Astrocyte of the spinal cord (primary cell): ENCODE measurements at regions not wholly inside any gene's neighbourhood (a gene's known extent, or its start where the extent isn't known, plus 50 kb on each side); places are given as distances from the start of the nearest gene placed in this dataset.

Experiments
- DNase-seq: peaks from one replicate; pipeline ENCODE4 v3.0.0; 2011; ENCODE audit warnings: low read depth, low spot score
- H3K4me3 ChIP-seq: 2 replicates; pipeline ENCODE4 v1.5.1; 2011; ENCODE audit warnings: low read depth, mild to moderate bottlenecking, low read length, moderate library complexity
- in situ Hi-C: cut with HindIII; loops from 2 replicates; pipeline ENCODE4 v1.10.0; 2017; ENCODE audit warnings: low sequenced_read_pairs
- TF ChIP-seq, protein P1 (sequence below): IDR thresholded peaks from 2 replicates; pipeline ENCODE4 v1.5.1; 2012; ENCODE audit warnings: low read depth, mild to moderate bottlenecking, low read length, inconsistent platforms

DNA sequence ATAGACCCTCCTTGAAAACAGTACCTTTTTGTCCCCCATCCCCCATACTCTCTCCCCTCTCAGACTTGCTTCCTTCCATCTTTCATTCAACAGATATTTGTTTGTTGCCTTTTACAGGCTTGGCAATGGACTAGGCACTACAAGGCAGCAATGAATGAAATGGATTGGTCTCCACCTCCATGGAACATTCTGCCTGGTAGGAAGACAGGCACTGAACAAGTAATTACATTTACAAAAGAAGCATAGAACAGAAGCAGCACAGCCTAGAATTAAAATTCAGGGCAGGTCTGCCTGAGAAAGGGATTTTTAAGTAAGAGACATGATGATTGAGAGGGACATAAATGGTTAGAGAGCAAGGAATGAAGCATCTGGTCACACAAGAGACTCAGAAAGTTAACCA is 346.1 kb downstream of the GRXCR1 start:
- in situ Hi-C loops: no loop called here
- no peak overlapping the region for H3K4me3 ChIP-seq
- TF ChIP-seq, protein P1, sequence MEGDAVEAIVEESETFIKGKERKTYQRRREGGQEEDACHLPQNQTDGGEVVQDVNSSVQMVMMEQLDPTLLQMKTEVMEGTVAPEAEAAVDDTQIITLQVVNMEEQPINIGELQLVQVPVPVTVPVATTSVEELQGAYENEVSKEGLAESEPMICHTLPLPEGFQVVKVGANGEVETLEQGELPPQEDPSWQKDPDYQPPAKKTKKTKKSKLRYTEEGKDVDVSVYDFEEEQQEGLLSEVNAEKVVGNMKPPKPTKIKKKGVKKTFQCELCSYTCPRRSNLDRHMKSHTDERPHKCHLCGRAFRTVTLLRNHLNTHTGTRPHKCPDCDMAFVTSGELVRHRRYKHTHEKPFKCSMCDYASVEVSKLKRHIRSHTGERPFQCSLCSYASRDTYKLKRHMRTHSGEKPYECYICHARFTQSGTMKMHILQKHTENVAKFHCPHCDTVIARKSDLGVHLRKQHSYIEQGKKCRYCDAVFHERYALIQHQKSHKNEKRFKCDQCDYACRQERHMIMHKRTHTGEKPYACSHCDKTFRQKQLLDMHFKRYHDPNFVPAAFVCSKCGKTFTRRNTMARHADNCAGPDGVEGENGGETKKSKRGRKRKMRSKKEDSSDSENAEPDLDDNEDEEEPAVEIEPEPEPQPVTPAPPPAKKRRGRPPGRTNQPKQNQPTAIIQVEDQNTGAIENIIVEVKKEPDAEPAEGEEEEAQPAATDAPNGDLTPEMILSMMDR: no peak
- no peak for DNase-seq

- DNase-seq: no peak
- TF ChIP-seq, protein P1: no peak
- in situ Hi-C loops: no loop called here
Observed at GRCh38 chr4:43241104-43241503, 348.6 kb downstream of the GRXCR1 start.

GRCh38 chr4:43242606-43243005 is 350.1 kb downstream of the GRXCR1 start:
- TF ChIP-seq, protein P1: no peak
- no peak overlapping the region for H3K4me3 ChIP-seq
- in situ Hi-C loops: no loop called here
- DNase-seq: peak; percentile 12

More at GRCh38 chr4:43241104-43241503, 348.6 kb downstream of the GRXCR1 start:
- H3K4me3 ChIP-seq: no peak overlapping the region

DNA sequence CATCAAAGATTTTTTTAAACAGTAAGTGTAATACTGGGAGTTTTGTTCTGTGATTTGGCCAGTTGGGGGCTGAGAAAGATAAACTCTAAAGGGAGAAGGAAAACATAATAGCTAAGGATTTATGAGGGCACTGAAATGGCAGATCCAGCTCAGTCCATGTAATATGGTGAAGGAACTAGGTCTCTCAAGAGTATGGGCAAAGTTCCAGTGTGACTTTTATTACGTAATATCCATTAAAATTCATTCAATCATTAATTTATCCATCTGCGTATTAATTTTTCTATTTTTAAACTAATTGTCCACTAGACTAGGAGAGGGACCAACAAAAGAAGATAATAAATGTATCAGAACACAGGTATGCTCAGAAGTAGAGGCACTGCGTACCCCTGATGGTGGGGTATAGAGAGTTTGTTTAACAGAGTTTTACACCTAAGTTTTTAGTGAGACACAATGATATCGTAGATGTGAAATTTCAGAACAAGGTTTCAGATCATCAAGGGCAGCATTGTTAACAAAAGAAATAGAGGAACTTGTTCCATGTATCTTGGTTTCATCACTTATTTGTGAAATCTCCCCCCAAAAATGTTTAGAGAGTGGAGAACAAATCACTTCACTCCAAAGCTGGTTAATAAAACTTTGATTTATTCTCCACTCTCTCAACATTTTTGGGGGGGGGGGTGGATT is 351.1 kb downstream of the GRXCR1 start:
- no peak overlapping the region for H3K4me3 ChIP-seq
- in situ Hi-C loops: no loop called here
- DNase-seq: no peak
- TF ChIP-seq, protein P1: no peak

DNA sequence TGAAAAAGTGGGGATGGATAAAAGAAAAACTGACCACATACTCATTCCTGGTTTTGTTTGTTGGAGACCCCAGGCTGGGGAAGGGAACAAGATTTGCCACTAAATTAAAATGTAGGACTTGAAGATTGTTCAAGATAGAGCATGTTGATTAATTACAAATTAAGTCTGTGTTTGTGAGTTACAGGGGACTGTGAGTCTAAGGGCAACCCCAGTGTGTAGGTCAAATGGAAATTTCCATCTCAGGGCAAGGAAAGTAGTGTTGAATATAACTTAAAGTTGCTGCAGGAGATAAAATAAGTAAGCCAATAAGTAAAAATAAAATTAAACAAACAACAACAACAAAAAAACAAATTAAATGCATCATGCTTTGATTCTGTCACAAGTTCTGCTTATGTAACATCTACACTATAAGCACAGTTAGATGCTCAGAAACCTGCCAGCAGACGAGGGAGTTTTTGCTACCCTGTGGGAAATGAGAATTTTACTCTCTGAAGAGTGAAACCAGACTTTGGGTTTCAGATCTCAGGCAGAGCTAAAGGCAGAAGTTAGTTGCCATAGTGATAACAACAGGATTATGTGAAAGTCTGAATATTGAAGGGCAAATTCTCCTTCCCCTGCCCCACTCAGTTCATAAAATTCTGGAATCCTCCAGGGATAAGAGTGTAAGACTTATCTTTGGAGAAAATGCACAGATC is 352.3 kb downstream of the GRXCR1 start:
- in situ Hi-C loops: no loop called here
- no peak for DNase-seq
- no peak overlapping the region for H3K4me3 ChIP-seq
- TF ChIP-seq, protein P1: no peak

GRCh38 chr4:43251841-43252240 is 359.3 kb downstream of the GRXCR1 start:
- H3K4me3 ChIP-seq: no peak overlapping the region
- in situ Hi-C loops: no loop called here
- peak; percentile 7 for DNase-seq
- TF ChIP-seq, protein P1: no peak
